GM19372 (cell line): ENCODE measurements at regions not wholly inside any gene's neighbourhood (a gene's known extent, or its start where the extent isn't known, plus 50 kb on each side); places are given as distances from the start of the nearest gene placed in this dataset.

Experiments used
- ATAC-seq: cut with Tn5 transposase; IDR thresholded peaks from one replicate; pipeline ENCODE4 v1.9.1; 2021; ENCODE audit warnings: mild to moderate bottlenecking, low read depth, moderate library complexity; ENCODE audit not compliant: unreplicated experiment

DNA sequence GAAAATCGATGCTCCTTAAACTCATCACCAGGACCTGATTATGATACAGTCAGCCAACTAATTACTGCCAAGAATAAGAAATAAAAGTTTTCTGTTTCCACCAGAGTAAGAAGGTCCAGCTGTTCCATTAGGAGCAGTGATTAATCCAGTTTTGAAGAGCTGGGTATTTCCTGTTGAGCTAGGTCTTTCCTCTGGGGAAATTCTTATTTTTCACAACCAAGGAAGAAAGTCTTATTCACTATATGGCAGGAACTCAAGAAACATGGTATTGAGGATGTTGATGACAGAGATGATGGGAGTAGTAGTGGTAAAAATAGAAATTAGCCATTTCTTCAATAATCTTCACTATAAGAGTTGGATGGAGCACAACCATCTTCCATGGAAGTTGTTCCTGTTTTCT is 374.6 kb upstream of the RUNX1 start:
- ATAC-seq, result no peak

GRCh38 chr21:35422011-35422410 is 372.9 kb upstream of the RUNX1 start:
- no peak for ATAC-seq

DNA sequence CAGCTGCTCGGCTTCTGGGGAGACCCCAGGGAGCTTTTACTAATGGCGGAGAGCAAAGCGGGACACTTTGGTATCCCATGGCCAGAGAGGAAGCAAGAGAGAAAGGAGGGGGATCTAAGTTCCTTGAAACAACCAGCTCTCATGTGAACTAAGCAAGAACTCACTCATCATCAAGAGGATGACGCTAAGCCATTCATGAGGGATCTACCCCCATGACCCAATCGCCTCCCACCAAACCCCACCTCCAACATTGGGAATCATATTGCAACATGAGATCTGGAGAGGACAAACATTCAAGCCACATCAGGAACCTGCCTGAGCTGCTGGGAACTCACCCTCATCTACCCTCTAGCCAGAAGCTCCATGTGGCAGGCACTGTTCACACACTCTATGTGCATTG is 372.1 kb upstream of the RUNX1 start:
- ATAC-seq, result no peak

DNA sequence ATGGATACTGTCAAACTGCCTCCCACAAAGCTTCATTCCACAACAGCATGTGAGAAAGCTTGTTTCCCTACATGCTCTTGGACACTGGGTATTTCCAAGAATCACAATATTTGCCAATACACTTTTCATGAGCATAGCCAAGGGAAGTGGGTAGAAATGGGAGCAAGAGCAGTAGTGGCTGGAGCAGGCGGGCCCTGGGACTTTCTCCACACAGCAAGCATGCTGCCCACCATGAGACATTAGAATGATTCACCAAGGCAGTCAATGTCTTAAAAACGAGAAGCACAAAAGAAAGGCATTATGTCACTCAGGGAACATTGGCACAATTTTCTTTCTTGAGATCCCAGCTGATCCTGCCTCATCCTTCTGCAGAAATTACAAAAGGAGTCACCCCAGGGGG is 371.6 kb upstream of the RUNX1 start:
- no peak for ATAC-seq

DNA sequence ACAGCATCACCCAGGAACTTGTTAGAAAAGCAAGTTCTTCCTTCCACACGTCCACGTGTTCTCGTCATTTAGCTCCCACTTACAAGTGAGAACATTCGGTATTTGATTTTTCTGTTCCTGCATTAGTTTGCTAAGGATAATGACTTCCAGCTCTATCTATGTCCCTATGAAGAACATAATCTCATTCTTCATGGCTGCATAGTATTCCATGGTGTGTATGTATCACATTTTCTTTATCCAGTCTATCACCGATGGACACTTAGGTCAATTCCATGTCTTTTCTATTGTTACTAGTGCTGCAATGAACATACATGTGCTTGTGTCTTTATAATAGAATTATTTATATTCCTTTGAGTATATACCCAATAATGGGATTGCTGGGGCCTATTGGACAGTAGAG is 368.7 kb upstream of the RUNX1 start:
- ATAC-seq, result no peak

- no peak for ATAC-seq
Observed at GRCh38 chr21:35416866-35417489, 367.9 kb upstream of the RUNX1 start.

GRCh38 chr21:35414507-35415139 is 365.5 kb upstream of the RUNX1 start:
- no peak for ATAC-seq

DNA sequence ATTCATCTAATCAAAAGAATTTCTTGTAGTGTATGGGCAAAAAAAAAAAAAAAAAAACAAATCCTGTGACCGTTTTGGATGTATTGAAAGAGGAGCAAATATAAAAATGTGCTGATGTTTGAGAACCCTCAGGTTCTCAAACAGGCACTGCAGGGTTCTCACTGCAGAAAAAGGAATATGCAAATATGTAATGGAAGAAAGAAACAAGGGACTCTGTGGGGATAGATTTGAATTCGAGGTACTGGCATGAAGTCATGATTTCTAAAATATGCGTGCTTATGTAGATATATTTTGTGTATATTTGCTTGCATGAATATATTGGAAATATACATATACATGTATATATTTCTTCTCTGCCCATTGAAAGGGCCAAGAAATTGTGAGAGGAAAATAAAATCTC is 365.0 kb upstream of the RUNX1 start:
- ATAC-seq, result no peak

GRCh38 chr21:35412231-35412630 is 363.1 kb upstream of the RUNX1 start:
- no peak for ATAC-seq

GRCh38 chr21:35411434-35411833 is 362.3 kb upstream of the RUNX1 start:
- no peak for ATAC-seq

DNA sequence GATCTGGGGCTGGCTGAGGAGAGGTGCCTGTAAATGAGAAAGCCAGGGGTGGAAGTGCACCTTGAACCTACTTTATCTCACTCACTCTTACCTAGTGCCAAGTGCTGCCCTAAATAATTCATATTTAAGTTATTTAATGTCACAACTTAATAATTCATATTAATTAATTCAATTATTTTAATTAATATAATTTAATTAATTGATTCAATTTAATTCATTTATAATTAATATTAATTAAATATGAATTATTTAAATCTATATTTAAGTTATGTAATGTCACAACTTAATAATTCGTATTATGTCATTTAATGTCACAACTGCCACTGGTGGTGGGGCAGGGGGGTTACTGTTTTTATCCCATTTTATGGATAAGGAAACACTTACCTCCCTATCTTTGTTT is 361.6 kb upstream of the RUNX1 start:
- ATAC-seq, result no peak

DNA sequence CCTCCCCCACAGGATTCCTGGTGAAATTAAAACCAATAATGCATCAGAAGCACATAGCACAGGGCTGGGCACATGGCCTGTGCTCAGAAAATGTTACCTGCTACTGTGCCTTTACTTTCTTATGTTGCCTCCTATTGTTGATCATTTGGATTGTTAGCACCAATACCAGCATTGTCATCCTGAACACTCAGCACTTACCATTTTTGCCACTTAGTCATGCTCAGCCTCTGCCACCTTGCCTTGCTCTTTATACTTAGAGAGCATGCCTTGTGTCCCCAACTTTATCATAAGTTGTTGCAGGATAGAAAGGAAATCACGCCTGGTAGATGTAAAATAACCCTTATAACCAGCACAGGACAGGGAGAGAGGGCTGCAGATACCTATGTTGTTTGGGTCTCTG is 361.0 kb upstream of the RUNX1 start:
- ATAC-seq, result no peak

DNA sequence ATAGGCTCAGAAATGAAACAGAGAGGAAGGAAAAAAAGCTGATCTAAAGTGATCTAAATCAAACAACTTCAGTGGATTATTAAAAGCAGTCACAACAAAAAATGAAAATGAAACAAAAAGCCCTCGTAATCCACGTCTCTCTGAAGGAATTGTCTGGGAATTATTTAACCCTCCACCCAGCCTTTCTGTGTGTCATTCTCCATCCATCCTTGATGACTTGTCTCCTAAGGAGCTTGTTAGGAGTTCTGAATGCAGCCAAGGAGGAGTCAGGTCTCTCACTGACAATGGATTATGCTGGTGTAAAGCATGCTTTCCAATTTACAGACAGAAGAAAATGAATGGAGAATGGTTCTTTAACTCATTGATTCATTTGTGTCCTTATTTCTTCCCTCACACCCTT is 359.3 kb upstream of the RUNX1 start:
- no peak for ATAC-seq

GRCh38 chr21:35406635-35407034 is 357.5 kb upstream of the RUNX1 start:
- ATAC-seq, result no peak

- no peak for ATAC-seq
Observed at GRCh38 chr21:35405981-35406380, 356.9 kb upstream of the RUNX1 start.

GRCh38 chr21:35404247-35404646 is 355.1 kb upstream of the RUNX1 start:
- ATAC-seq, result no peak

DNA sequence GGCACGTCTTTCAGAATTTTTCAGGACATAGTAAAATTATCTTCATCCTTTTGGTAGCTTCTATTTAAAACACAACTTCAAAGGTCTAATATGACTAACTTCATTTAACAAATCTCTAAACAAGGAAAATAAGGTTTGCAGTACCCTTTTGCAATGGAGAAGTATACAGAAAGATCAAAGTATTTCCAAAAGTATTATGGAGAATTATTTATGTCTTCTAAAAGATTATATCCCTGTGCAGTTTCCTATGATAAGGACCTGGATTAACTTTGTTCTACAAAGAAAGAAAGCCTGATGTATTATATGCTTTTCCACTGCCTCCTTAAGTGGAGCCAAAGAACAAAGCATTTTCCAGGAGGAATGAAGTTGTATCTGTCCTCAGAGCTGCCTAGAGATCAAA is 353.0 kb upstream of the RUNX1 start:
- no peak for ATAC-seq

DNA sequence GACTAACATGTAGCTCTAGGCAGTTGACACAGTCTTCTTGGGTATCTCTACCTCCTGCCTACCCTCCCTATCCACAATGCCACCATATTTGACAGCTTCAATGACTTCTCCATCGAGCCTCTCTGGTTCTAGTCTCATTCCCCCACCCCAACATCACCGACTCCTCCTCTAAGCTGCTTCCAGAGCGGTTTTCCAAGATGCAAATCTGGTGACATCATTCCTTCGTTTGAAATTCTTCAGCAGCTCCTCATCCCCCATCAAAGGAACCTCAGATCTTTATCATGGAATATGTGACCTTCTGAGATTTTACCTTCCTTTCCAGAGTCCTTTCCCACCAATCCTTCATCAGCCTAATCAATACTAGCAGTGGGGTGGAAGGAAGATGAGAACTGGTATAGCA is 352.4 kb upstream of the RUNX1 start:
- ATAC-seq, result no peak

DNA sequence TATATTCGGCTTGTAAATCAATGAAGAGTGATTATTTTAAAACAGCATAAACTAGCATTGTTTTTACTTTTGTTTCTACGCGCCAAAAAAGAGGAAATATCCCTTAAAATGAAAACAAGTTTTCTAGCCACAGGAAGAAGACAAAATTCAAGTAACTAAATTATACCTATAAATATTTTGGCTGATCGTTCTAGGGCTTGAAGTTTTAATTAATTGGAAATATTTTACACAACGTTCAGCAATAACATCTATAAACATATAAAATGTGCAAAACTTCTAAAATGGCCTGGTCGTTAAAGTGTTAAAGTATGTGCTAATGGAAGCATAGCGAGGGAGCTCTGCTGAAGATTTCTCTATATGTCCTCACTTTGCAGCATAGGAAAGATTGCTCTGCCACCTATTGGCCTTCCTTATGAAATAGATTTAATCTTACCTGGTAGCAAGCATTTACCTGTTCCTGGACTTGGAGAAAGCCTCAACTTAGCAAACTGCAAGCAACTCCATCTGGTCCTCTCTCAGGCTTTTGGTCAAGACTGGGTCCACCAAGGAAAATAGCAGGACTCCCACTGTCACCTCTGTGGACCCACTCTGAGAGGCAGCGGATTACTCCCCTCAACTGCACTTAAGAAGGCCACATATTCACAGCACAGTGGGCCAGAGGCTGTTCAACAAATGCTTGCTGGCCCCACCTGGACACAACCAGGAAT is 351.3 kb upstream of the RUNX1 start:
- no peak for ATAC-seq

GRCh38 chr21:35399706-35400105 is 350.6 kb upstream of the RUNX1 start:
- ATAC-seq, result no peak

DNA sequence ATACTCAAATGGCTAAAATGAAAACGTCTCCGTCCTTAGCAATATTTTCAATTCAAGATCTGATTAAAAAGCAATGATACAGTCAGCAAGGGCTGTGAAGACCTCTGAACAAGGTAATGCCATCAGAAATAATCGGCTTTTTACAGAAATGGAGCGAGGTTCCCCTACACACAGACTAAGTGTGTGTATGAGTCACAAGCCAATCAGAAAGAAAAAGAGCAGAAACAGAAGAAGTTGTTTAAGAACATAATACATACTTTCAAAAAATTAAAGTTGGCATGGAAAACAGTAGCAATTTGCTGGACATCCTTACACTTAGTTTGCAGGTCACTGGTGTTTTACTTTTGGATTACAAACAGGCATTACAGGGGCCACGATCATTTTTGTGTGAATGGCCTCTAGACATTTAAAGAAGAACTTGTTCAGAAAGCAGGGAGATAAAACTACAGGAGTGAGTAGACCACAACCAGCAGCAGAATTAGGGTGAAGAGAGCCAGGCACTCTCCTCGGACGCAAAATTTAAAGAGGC is 350.0 kb upstream of the RUNX1 start:
- no peak for ATAC-seq
